ENCODE measurements at regions not wholly inside any gene's neighbourhood (a gene's known extent, or its start where the extent isn't known, plus 50 kb on each side); places are given as distances from the start of the nearest gene placed in this dataset.

DNA sequence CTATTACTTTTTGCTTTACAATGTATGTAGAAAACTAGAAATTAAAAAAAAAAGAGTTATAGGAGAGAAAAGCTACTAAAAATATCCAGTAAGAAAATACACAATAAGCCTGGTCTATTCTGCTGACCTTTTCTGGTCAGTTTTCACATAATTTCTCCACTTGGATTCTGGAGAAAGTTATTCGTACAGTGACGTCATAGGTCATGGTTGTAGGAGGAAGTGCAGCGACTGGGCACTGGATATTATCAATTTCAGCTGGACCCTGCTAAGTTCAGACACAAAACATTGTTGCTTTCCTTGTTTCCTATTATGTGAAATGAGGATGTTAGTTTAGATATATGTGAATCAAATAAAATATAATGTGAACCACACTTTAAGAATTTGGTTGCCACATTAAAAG lies 201.2 kb downstream of the MTRR start:
- no peak for TF ChIP-seq CTCF (IDR thresholded peaks at IDR 0.05)
- TF ChIP-seq POLR2A (IDR thresholded peaks at IDR 0.05) = no peak
